Tibial artery (tissue), 4 donors: ENCODE measurements at regions not wholly inside any gene's neighbourhood (a gene's known extent, or its start where the extent isn't known, plus 50 kb on each side); places are given as distances from the start of the nearest gene placed in this dataset.

Experiments used
- DNase-seq, 2 donors: peaks; one replicate each; pipeline ENCODE4 v3.0.0-alpha.2; 2019
- H3K27ac ChIP-seq, 2 donors: fragments of 200-600 bp; sonication (generic) in 1 of 2; 1 replicate in 1 of 2; 2 replicates in 1 of 2; pipeline ENCODE4 v1.5.1; 2018 to 2019; ENCODE audit warnings: mild to moderate bottlenecking in 1 of 2
- H3K27me3 ChIP-seq, 2 donors: fragments of 200-600 bp; sonication (generic) in 1 of 2; one replicate each; pipeline versions ENCODE4 v1.5.1 to v1.6.0; 2016 to 2019
- H3K36me3 ChIP-seq, 3 donors: fragments of 200-600 bp; sonication (generic) in 2 of 3; one replicate each; pipeline ENCODE4 v1.5.1; 2016 to 2019; ENCODE audit warnings: mild to moderate bottlenecking in 2 of 3
- H3K4me1 ChIP-seq, 4 donors: fragments of 200-600 bp; sonication (generic) in 2 of 4; 1 replicate in 3 of 4; 2 replicates in 1 of 4; pipeline ENCODE4 v1.5.1; 2016 to 2019
- H3K4me3 ChIP-seq, 2 donors: fragments of 200-600 bp; sonication (generic) in 1 of 2; 1 replicate in 1 of 2; 2 replicates in 1 of 2; pipeline ENCODE4 v1.5.1; 2018 to 2019; ENCODE audit warnings: mild to moderate bottlenecking in 2 of 2
- H3K9me3 ChIP-seq, 3 donors: fragments of 200-600 bp; sonication (generic) in 1 of 3; one replicate each; pipeline ENCODE4 v1.5.1; 2016 to 2019
- intact Hi-C: fragments of 100-400 bp; cut with DNase I; formaldehyde crosslinking; loops from one replicate; pipeline ENCODE4 v1.15.0; 2023; ENCODE audit warnings: low total_unique reads
- TF ChIP-seq, protein P1 (sequence below), 2 experiments: fragments of 200-600 bp in 1 of 2; fragments of 450-650 bp in 1 of 2; IDR thresholded peaks; one replicate each; pipeline ENCODE4 v1.5.1; 2017 to 2019; ENCODE audit warnings: antibody characterized with exemption in 2 of 2, mild to moderate bottlenecking in 1 of 2, moderate library complexity in 1 of 2

DNA sequence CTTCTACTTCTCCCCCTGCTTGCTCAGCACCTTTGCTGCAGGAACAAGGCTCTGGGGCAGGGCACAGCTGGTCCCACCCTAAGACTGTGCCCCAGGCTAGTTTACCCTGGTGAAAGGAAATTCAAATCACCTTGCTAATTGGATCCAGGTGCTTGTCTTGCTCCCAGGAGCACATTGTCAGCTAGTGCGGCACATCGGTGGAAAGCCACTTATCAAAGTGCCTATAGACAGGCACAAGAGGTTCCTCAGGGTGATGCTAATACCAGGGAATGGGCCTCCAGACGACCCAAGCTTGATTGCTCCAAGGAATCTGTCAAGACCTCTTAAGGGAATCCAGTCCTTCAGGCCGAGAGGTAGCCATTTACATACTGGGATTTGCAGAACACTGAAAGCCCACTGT, 64.5 kb upstream of the PRPS1 start:
- intact Hi-C loops, result no loop called here
- no peaks in the 10 kb centered on the region for H3K27me3 ChIP-seq
- no peaks in the 10 kb centered on the region for H3K4me1 ChIP-seq
- H3K36me3 ChIP-seq, result no peaks in the 10 kb centered on the region
- no peak overlapping the region for H3K27ac ChIP-seq
- TF ChIP-seq, protein P1, sequence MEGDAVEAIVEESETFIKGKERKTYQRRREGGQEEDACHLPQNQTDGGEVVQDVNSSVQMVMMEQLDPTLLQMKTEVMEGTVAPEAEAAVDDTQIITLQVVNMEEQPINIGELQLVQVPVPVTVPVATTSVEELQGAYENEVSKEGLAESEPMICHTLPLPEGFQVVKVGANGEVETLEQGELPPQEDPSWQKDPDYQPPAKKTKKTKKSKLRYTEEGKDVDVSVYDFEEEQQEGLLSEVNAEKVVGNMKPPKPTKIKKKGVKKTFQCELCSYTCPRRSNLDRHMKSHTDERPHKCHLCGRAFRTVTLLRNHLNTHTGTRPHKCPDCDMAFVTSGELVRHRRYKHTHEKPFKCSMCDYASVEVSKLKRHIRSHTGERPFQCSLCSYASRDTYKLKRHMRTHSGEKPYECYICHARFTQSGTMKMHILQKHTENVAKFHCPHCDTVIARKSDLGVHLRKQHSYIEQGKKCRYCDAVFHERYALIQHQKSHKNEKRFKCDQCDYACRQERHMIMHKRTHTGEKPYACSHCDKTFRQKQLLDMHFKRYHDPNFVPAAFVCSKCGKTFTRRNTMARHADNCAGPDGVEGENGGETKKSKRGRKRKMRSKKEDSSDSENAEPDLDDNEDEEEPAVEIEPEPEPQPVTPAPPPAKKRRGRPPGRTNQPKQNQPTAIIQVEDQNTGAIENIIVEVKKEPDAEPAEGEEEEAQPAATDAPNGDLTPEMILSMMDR (IDR thresholded peaks at IDR 0.05), result no peak
- no peaks in the 10 kb centered on the region for H3K9me3 ChIP-seq
- H3K4me3 ChIP-seq, result no peak overlapping the region
- no peak for DNase-seq

DNA sequence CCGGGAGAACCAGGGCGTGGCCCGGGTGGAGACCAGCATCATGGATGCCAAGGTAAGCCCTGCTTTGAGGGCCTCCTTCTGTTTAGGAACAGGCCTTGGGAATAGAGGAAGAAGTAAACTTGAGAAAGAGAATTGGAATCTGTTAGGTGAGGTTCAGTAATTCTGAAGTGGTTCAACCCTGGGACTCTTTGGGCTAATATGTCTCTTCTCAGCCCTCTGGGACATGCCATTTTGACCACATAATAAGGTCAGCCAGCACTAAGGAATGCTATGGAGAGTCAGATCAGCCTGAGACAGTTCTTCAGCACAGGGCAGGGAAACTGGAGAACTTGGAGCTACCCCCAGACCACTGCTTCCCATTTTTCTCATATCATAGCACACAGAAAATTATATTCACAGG, 63.3 kb upstream of the PRPS1 start:
- intact Hi-C loops, result no loop called here
- H3K27ac ChIP-seq, result no peak overlapping the region
- H3K4me1 ChIP-seq, result no peaks in the 10 kb centered on the region

DNA sequence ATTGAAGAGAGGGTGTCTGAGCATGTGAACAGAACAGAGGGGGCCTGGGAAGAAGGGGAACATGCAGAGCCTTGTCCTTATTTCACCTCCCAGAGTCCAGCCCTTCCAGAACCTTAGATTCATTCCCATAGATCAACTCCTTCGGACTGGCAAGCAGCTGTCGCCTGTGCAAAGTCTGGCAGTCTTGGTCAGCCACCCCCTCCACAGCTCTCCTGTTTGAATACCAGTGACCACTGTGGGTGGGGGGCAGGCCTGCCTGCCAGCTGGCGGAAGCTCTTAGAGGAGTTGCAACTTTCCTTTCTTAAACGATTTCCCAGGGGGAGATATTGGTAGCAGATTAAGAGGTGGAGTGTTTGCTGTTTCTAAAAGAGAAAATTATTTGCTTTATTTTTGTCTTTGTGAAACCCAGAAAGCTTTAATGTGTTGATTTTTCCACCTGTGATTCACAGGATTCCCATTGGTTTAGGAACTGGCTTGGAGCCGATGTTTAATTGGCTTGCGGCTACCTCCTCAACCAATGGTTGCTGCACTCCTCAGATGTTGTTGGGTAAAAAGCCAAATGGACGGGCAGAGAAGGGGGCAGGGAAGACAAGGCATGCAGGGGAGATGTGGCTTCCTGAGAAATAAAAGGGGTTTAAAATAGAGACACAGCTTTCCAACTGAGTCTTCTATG, 62.2 kb upstream of the PRPS1 start:
- Histone ChIP-seq H3K27ac (no peak overlapping the region), H3K4me3 (no peak overlapping the region), H3K4me1 (no peaks in the 10 kb centered on the region), H3K36me3 (no peaks in the 10 kb centered on the region), H3K27me3 (no peaks in the 10 kb centered on the region), H3K9me3 (no peaks in the 10 kb centered on the region)
- TF ChIP-seq, protein P1 (IDR thresholded peaks at IDR 0.05), result no peak
- intact Hi-C loops, result no loop called here
- no peak for DNase-seq

More for the DNA sequence above, 63.3 kb upstream of the PRPS1 start:
- TF ChIP-seq, protein P1 (IDR thresholded peaks at IDR 0.05), result no peak
- no peak overlapping the region for H3K4me3 ChIP-seq
- H3K9me3 ChIP-seq, result no peaks in the 10 kb centered on the region
- no peaks in the 10 kb centered on the region for H3K36me3 ChIP-seq
- no peak for DNase-seq
- H3K27me3 ChIP-seq, result no peaks in the 10 kb centered on the region

DNA sequence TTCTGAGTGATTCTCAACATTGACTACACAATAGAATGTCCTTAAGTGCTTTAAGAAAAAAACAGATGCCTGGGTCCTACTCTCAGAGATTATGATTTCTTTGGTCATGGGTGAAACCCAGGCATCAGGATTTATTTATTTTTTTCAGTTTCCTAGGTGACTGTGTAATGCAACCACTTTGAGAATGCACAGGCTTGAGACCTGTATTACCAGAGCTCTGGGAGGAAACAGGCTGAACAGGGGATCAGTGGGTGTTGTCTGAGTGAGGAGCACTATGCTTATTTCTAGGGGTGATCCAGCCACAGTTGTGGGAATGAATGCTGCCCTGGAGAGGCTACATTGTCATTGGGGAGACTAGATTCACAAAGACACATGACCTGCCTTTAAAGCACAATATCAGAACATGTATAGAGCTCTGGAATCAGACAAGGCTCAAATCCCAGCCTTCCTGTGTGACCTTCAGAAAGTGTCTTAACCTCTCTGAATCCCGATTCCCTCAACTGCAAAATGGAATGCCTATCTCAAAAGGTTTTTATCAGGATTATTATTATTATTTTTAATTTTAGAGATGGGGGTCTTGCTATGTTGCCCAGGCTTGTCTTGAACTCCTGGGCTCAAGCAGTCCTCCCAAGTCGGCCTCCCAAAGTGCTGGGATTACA, 61.6 kb upstream of the PRPS1 start:
- TF ChIP-seq, protein P1 (IDR thresholded peaks at IDR 0.05), result no peak
- DNase-seq, result no peak
- Histone ChIP-seq H3K27ac (no peak overlapping the region), H3K4me1 (no peaks in the 10 kb centered on the region), H3K9me3 (no peaks in the 10 kb centered on the region), H3K27me3 (no peaks in the 10 kb centered on the region), H3K4me3 (no peak overlapping the region), H3K36me3 (no peaks in the 10 kb centered on the region)
- intact Hi-C loops, result no loop called here

DNA sequence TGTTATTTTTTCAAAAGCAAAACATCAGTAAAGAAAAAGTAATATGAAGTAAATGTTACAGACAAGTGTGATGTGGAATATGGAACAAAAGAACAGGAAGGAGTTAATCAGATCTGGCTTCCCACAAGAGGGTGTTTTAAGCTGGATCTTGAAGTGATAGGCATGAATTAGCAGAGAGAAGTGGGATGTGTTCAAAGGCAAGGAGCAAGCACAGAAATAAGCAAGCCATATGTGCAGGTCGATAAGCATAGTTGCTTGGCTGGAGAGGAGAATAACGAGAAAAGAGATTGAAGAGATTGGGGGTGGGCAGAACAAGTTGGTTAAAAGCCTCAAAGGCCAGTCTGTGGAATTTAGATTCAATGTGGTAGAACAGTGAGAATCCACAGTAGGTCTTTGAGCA, 60.9 kb upstream of the PRPS1 start:
- no peaks in the 10 kb centered on the region for H3K36me3 ChIP-seq
- no peak for DNase-seq
- H3K4me1 ChIP-seq, result no peaks in the 10 kb centered on the region
- no peak overlapping the region for H3K27ac ChIP-seq
- intact Hi-C loops, result no loop called here
- TF ChIP-seq, protein P1 (IDR thresholded peaks at IDR 0.05), result no peak
- H3K4me3 ChIP-seq, result no peak overlapping the region
- H3K9me3 ChIP-seq, result no peaks in the 10 kb centered on the region
- H3K27me3 ChIP-seq, result no peaks in the 10 kb centered on the region
